ENCODE measurements at regions not wholly inside any gene's neighbourhood (a gene's known extent, or its start where the extent isn't known, plus 50 kb on each side); places are given as distances from the start of the nearest gene placed in this dataset.

GRCh38 chr3:147975165-147975564 lies 566.0 kb downstream of the ZIC1 start:
- no peaks in the 10 kb centered on the region for H3K36me3 ChIP-seq (ENCODE audit: insufficient read depth, low read length)
- no peaks in the 10 kb centered on the region for H3K4me1 ChIP-seq (ENCODE audit: insufficient read depth, low read length)
- POLR2A ChIA-PET (ENCODE audit: partially characterized antibody) = no interaction called here
- H3K27me3 Mint-ChIP-seq = no peaks in the 10 kb centered on the region
- no peak overlapping the region for H3K4me3 Mint-ChIP-seq
- no peak overlapping the region for H3K4me3 ChIP-seq (ENCODE audit: low read length in 2 of 2)
- H3K27ac Mint-ChIP-seq = no peak overlapping the region
- no peaks in the 10 kb centered on the region for H3K4me1 Mint-ChIP-seq
- intact Hi-C loops (cut with micrococcal nuclease) = no loop called here
- DNase-seq = no peak
- no peaks in the 10 kb centered on the region for H3K9me3 ChIP-seq (ENCODE audit: control insufficient read depth in 1 of 2, low read length in 2 of 2)
- no peak overlapping the region for H3K27ac ChIP-seq (ENCODE audit: low read depth, low read length)
- H3K27me3 ChIP-seq (ENCODE audit: insufficient read depth, low read length) = no peaks in the 10 kb centered on the region
- H3K9me3 Mint-ChIP-seq = peaks cover 0 to 12% (median 4%) of the 10 kb centered on the region in 8 donors
- no peaks in the 10 kb centered on the region for H3K36me3 Mint-ChIP-seq
- CTCF ChIA-PET (ENCODE audit: partially characterized antibody) = no interaction called here

GRCh38 chr3:147977001-147977400 lies 567.8 kb downstream of the ZIC1 start:
- DNase-seq = no peak
- ChIA-PET POLR2A (ENCODE audit: partially characterized antibody) (no interaction called here), CTCF (ENCODE audit: partially characterized antibody) (no interaction called here)
- no peaks in the 10 kb centered on the region for H3K4me1 Mint-ChIP-seq
- intact Hi-C loops (cut with micrococcal nuclease) = no loop called here
- no peak overlapping the region for H3K27ac Mint-ChIP-seq
- H3K4me1 ChIP-seq (ENCODE audit: insufficient read depth, low read length) = no peaks in the 10 kb centered on the region
- no peak overlapping the region for H3K27ac ChIP-seq (ENCODE audit: low read depth, low read length)
- H3K9me3 Mint-ChIP-seq = peaks cover 0 to 12% (median 4%) of the 10 kb centered on the region in 8 donors
- no peak overlapping the region for H3K4me3 ChIP-seq (ENCODE audit: low read length in 2 of 2)
- no peak overlapping the region for H3K4me3 Mint-ChIP-seq
- H3K27me3 ChIP-seq (ENCODE audit: insufficient read depth, low read length) = no peaks in the 10 kb centered on the region
- H3K9me3 ChIP-seq (ENCODE audit: control insufficient read depth in 1 of 2, low read length in 2 of 2) = no peaks in the 10 kb centered on the region
- no peaks in the 10 kb centered on the region for H3K27me3 Mint-ChIP-seq
- H3K36me3 Mint-ChIP-seq = no peaks in the 10 kb centered on the region
- H3K36me3 ChIP-seq (ENCODE audit: insufficient read depth, low read length) = no peaks in the 10 kb centered on the region

GRCh38 chr3:147987549-147987948 lies 578.4 kb downstream of the ZIC1 start:
- no peaks in the 10 kb centered on the region for H3K36me3 ChIP-seq (ENCODE audit: insufficient read depth, low read length)
- no peaks in the 10 kb centered on the region for H3K27me3 ChIP-seq (ENCODE audit: insufficient read depth, low read length)
- H3K4me1 ChIP-seq (ENCODE audit: insufficient read depth, low read length) = no peaks in the 10 kb centered on the region
- no peak for DNase-seq
- Mint-ChIP-seq H3K4me1 (no peaks in the 10 kb centered on the region), H3K27me3 (no peaks in the 10 kb centered on the region), H3K36me3 (no peaks in the 10 kb centered on the region), H3K9me3 (peaks cover 0 to 5% (median 1%) of the 10 kb centered on the region in 8 donors), H3K4me3 (no peak overlapping the region), H3K27ac (no peak overlapping the region)
- ChIA-PET POLR2A (ENCODE audit: partially characterized antibody) (no interaction called here), CTCF (ENCODE audit: partially characterized antibody) (no interaction called here)
- intact Hi-C loops (cut with micrococcal nuclease) = no loop called here
- no peak overlapping the region for H3K4me3 ChIP-seq (ENCODE audit: low read length in 2 of 2)
- no peaks in the 10 kb centered on the region for H3K9me3 ChIP-seq (ENCODE audit: control insufficient read depth in 1 of 2, low read length in 2 of 2)
- H3K27ac ChIP-seq (ENCODE audit: low read depth, low read length) = no peak overlapping the region

- Histone ChIP-seq H3K36me3 (ENCODE audit: insufficient read depth, low read length) (no peaks in the 10 kb centered on the region), H3K27me3 (ENCODE audit: insufficient read depth, low read length) (no peaks in the 10 kb centered on the region), H3K27ac (ENCODE audit: low read depth, low read length) (no peak overlapping the region), H3K4me1 (ENCODE audit: insufficient read depth, low read length) (no peaks in the 10 kb centered on the region), H3K4me3 (ENCODE audit: low read length in 2 of 2) (no peak overlapping the region), H3K9me3 (ENCODE audit: control insufficient read depth in 1 of 2, low read length in 2 of 2) (no peaks in the 10 kb centered on the region)
- CTCF ChIA-PET (ENCODE audit: partially characterized antibody) = no interaction called here
- intact Hi-C loops (cut with micrococcal nuclease) = no loop called here
- no peaks in the 10 kb centered on the region for H3K27me3 Mint-ChIP-seq
- no peaks in the 10 kb centered on the region for H3K4me1 Mint-ChIP-seq
- POLR2A ChIA-PET (ENCODE audit: partially characterized antibody) = no interaction called here
- H3K9me3 Mint-ChIP-seq = peaks cover 0 to 5% (median under 1%) of the 10 kb centered on the region in 8 donors
- H3K4me3 Mint-ChIP-seq = no peak overlapping the region
- no peak overlapping the region for H3K27ac Mint-ChIP-seq
- H3K36me3 Mint-ChIP-seq = no peaks in the 10 kb centered on the region
- no peak for DNase-seq
Observed at GRCh38 chr3:147989344-147989743, 580.2 kb downstream of the ZIC1 start.

GRCh38 chr3:148002705-148003205 lies 593.6 kb downstream of the ZIC1 start:
- Mint-ChIP-seq H3K4me3 (no peak overlapping the region), H3K4me1 (no peaks in the 10 kb centered on the region), H3K9me3 (peaks cover 0 to 9% (median 4%) of the 10 kb centered on the region in 8 donors), H3K27me3 (no peaks in the 10 kb centered on the region), H3K36me3 (no peaks in the 10 kb centered on the region), H3K27ac (no peak overlapping the region)
- Histone ChIP-seq H3K36me3 (ENCODE audit: insufficient read depth, low read length) (no peaks in the 10 kb centered on the region), H3K4me3 (ENCODE audit: low read length in 2 of 2) (no peak overlapping the region), H3K4me1 (ENCODE audit: insufficient read depth, low read length) (no peaks in the 10 kb centered on the region), H3K9me3 (ENCODE audit: control insufficient read depth in 1 of 2, low read length in 2 of 2) (no peaks in the 10 kb centered on the region), H3K27me3 (ENCODE audit: insufficient read depth, low read length) (no peaks in the 10 kb centered on the region), H3K27ac (ENCODE audit: low read depth, low read length) (no peak overlapping the region)
- CTCF ChIA-PET (ENCODE audit: partially characterized antibody) = no interaction called here
- intact Hi-C loops (cut with micrococcal nuclease) = no loop called here
- no peak for DNase-seq
- POLR2A ChIA-PET (ENCODE audit: partially characterized antibody) = no interaction called here

GRCh38 chr3:148004331-148004730 lies 595.2 kb downstream of the ZIC1 start:
- Mint-ChIP-seq H3K36me3 (no peaks in the 10 kb centered on the region), H3K4me1 (no peaks in the 10 kb centered on the region), H3K27me3 (no peaks in the 10 kb centered on the region), H3K4me3 (no peak overlapping the region), H3K27ac (no peak overlapping the region), H3K9me3 (peaks cover 0 to 9% (median 3%) of the 10 kb centered on the region in 8 donors)
- no peak for DNase-seq
- H3K9me3 ChIP-seq (ENCODE audit: control insufficient read depth in 1 of 2, low read length in 2 of 2) = no peaks in the 10 kb centered on the region
- H3K4me3 ChIP-seq (ENCODE audit: low read length in 2 of 2) = no peak overlapping the region
- H3K36me3 ChIP-seq (ENCODE audit: insufficient read depth, low read length) = no peaks in the 10 kb centered on the region
- no peaks in the 10 kb centered on the region for H3K4me1 ChIP-seq (ENCODE audit: insufficient read depth, low read length)
- intact Hi-C loops (cut with micrococcal nuclease) = no loop called here
- H3K27ac ChIP-seq (ENCODE audit: low read depth, low read length) = no peak overlapping the region
- CTCF ChIA-PET (ENCODE audit: partially characterized antibody) = no interaction called here
- H3K27me3 ChIP-seq (ENCODE audit: insufficient read depth, low read length) = no peaks in the 10 kb centered on the region
- POLR2A ChIA-PET (ENCODE audit: partially characterized antibody) = no interaction called here

- H3K4me3 ChIP-seq (ENCODE audit: low read length in 2 of 2) = no peak overlapping the region
Observed at GRCh38 chr3:148005456-148005855, 596.3 kb downstream of the ZIC1 start.

GRCh38 chr3:148006508-148006907 lies 597.3 kb downstream of the ZIC1 start:
- peaks cover 0 to 12% (median under 1%) of the 10 kb centered on the region in 8 donors for H3K9me3 Mint-ChIP-seq
- no peaks in the 10 kb centered on the region for H3K36me3 ChIP-seq (ENCODE audit: insufficient read depth, low read length)
- H3K4me1 Mint-ChIP-seq = no peaks in the 10 kb centered on the region
- H3K36me3 Mint-ChIP-seq = no peaks in the 10 kb centered on the region
- H3K27me3 ChIP-seq (ENCODE audit: insufficient read depth, low read length) = no peaks in the 10 kb centered on the region
- no peak overlapping the region for H3K4me3 ChIP-seq (ENCODE audit: low read length in 2 of 2)
- no peak overlapping the region for H3K27ac ChIP-seq (ENCODE audit: low read depth, low read length)
- CTCF ChIA-PET (ENCODE audit: partially characterized antibody) = no interaction called here
- no peak overlapping the region for H3K4me3 Mint-ChIP-seq
- POLR2A ChIA-PET (ENCODE audit: partially characterized antibody) = no interaction called here
- no peaks in the 10 kb centered on the region for H3K9me3 ChIP-seq (ENCODE audit: control insufficient read depth in 1 of 2, low read length in 2 of 2)
- no peaks in the 10 kb centered on the region for H3K27me3 Mint-ChIP-seq
- no peak for DNase-seq
- H3K27ac Mint-ChIP-seq = no peak overlapping the region
- intact Hi-C loops (cut with micrococcal nuclease) = no loop called here
- no peaks in the 10 kb centered on the region for H3K4me1 ChIP-seq (ENCODE audit: insufficient read depth, low read length)

More at GRCh38 chr3:148005456-148005855, 596.3 kb downstream of the ZIC1 start:
- H3K4me3 Mint-ChIP-seq = no peak overlapping the region
- no peaks in the 10 kb centered on the region for H3K27me3 ChIP-seq (ENCODE audit: insufficient read depth, low read length)
- no peaks in the 10 kb centered on the region for H3K9me3 ChIP-seq (ENCODE audit: control insufficient read depth in 1 of 2, low read length in 2 of 2)
- intact Hi-C loops (cut with micrococcal nuclease) = no loop called here
- H3K9me3 Mint-ChIP-seq = peaks cover 0 to 12% (median under 1%) of the 10 kb centered on the region in 8 donors
- CTCF ChIA-PET (ENCODE audit: partially characterized antibody) = no interaction called here
- H3K36me3 ChIP-seq (ENCODE audit: insufficient read depth, low read length) = no peaks in the 10 kb centered on the region
- no peaks in the 10 kb centered on the region for H3K36me3 Mint-ChIP-seq
- H3K27me3 Mint-ChIP-seq = no peaks in the 10 kb centered on the region
- no peak overlapping the region for H3K27ac ChIP-seq (ENCODE audit: low read depth, low read length)
- DNase-seq = no peak
- no peaks in the 10 kb centered on the region for H3K4me1 Mint-ChIP-seq
- no peaks in the 10 kb centered on the region for H3K4me1 ChIP-seq (ENCODE audit: insufficient read depth, low read length)
- H3K27ac Mint-ChIP-seq = no peak overlapping the region
- POLR2A ChIA-PET (ENCODE audit: partially characterized antibody) = no interaction called here
